ENCODE measurements at regions not wholly inside any gene's neighbourhood (a gene's known extent, or its start where the extent isn't known, plus 50 kb on each side); places are given as distances from the start of the nearest gene placed in this dataset.
"Not testable (repeated sequence)": the region's sequence is repeated elsewhere in the genome, so short reads cannot be mapped to it uniquely, and the experiment has no call there.

DNA sequence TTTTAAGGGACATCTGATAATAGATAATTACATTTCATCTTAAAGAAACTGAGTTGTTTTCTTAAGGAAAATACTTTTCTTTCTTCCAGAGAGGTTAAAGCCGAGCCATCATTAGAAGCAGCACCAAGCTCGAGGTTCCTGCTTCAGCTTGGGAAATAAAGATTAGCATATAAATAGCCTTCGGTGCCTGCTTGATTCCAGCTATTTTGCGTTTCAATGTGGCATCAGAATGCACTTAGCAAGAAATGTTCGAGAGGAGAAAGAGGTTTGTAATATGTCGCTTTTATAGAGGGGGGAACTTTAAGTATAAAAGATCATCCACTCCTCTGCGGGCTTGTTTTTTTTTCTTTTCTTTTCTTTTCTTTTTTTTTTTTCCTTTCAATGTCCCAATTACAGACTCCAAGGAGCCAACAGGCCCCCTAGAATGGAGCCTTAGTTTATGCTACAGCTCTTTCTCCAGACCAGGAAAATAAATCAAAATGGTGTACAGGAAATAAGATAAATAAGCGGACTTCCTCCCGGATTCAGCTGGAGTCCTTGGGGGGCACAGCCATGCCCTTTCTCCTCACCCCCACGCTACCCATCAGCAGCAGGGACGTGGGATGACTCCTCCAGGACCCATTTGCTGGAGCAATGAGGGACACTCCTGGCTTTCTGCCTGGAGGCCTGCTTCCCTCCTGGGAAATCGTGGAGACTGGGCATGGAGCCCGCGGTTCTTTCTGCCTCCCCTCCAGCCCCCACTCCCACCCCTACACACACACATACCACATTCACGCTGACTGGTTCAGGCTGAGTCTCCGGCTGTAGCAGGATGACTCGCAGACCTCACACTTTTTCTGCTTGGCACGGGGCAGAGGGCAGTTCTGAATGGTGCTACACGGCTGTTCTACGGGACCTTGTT is 131.6 kb downstream of the RRAGC start:
- POLR2A ChIA-PET, result no interaction called here
- TF ChIP-seq, protein P1, sequence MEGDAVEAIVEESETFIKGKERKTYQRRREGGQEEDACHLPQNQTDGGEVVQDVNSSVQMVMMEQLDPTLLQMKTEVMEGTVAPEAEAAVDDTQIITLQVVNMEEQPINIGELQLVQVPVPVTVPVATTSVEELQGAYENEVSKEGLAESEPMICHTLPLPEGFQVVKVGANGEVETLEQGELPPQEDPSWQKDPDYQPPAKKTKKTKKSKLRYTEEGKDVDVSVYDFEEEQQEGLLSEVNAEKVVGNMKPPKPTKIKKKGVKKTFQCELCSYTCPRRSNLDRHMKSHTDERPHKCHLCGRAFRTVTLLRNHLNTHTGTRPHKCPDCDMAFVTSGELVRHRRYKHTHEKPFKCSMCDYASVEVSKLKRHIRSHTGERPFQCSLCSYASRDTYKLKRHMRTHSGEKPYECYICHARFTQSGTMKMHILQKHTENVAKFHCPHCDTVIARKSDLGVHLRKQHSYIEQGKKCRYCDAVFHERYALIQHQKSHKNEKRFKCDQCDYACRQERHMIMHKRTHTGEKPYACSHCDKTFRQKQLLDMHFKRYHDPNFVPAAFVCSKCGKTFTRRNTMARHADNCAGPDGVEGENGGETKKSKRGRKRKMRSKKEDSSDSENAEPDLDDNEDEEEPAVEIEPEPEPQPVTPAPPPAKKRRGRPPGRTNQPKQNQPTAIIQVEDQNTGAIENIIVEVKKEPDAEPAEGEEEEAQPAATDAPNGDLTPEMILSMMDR (IDR thresholded peaks at IDR 0.05; ENCODE audit: insufficient read depth, low read length, missing control alignments), result no peak
- H3K4me3 ChIP-seq (ENCODE audit: low read depth, low read length), result 0 out of 2 replicates have a peak overlapping the region, but pooled peaks have one; percentile 6
- peak; percentile 77 for DNase-seq (ENCODE audit: low read depth, low spot score)
- CTCF ChIA-PET, result interaction anchor here (0.6 to 1.0 kb wide), 2 partner anchors 19 to 91 kb away, joined by 3 read pairs; no protein-coding TSS in a partner anchor

DNA sequence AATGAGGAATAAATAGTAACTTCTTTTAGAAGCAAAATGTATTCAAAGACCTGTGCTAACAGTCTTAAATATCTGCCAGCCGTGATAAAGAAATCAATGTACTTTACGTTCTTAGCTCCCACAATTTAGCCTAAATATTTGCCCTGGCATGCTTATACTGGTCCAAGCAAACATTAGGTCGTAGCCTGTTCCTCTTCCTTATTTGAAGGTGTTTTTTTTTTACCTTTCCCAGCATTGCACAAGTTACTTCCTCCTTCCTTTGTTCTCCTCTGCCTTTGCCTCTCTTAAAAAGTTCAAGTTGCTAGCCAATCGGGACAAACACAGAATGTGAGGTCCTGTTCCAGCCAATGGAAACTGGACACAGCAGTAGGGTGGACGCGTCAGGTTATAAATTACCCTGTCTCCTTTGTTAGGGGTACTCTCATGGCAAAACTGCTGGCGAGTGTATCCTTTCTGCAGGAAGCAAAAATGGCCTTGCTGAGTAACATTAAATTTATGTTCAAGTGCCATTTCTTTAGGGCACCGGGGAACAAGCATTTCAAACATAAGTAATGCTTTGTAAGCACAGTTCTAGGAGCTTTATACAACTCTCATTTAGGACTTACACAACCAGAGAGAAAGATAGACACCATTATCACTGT is 134.1 kb downstream of the RRAGC start:
- DNase-seq (ENCODE audit: low read depth, low spot score); POLR2A ChIA-PET: not testable (repeated sequence)

DNA sequence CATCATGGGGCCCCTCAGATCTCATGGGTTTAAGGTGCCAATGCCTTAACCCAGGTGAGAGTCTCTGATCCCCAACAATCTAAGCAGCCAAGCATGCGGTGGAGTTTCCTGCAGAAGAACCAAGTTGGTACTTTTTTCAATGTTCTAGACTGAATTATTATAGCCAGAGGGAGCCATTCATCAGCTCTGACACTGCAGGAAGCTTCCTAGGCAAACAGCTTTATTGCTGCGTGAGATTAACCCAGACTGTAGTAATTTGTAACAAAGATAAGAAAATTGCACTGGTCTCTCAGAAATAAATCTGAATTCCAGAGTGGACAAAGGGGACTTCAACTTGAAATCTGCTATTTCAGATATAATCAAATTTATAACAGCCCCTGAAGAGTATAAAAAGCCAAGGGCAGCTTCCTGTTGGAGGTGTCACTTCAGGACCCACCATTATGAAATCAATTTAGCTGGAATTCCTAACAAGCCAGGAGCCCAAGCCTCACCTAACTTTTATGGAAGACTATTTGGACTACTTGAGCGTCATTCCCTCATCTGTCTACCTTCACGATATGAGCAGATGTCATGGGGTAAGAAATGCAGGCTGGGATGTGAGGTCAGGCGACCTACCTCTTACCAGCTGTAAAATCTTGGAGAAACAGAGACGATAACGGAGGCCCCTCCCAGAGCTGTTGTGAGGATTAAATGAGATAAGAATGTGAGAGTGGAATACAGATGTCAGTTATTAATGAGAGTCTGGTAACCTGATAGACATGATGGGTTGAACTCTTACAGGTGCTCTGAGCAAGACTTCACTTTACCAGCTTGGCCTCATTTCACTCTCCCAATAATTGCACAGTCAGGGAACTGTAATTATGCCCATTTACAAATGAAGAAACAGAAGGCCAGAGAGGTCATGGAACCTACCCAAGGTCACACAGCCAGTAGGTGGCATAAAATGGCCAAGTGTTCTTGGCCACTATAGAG is 135.1 kb downstream of the RRAGC start:
- ChIA-PET POLR2A (no interaction called here), CTCF (interaction anchor here (0.6 kb wide), 1 partner anchor 1934 kb away, joined by 3 read pairs; no protein-coding TSS in a partner anchor)
- no peak for DNase-seq (ENCODE audit: low read depth, low spot score)
- TF ChIP-seq, protein P1 (IDR thresholded peaks at IDR 0.05; ENCODE audit: insufficient read depth, low read length, missing control alignments), result no peak
- no peak overlapping the region for H3K4me3 ChIP-seq (ENCODE audit: low read depth, low read length)

More for the DNA sequence above, 134.1 kb downstream of the RRAGC start:
- CTCF ChIA-PET; H3K4me3 ChIP-seq (ENCODE audit: low read depth, low read length): not testable (repeated sequence)

DNA sequence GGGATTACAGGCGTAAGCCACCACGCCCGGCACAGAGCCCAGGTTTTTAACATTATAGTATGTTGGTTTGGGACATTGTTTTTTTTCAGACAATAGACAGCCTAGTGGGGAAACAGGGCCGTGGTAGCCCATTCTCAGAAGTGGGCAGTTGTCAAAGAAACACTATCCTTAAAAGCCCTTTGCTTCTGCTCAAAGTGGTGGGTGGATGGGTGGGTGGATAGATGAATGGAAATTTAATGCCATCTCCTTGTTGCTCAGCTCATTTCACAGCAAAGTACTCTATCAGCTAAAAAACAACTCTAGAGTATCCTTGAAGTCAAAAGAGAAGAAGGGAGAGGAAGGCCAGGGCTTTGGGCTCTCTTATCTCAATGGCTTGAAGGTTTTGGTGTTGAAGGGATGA is 137.8 kb downstream of the RRAGC start:
- ChIA-PET POLR2A (no interaction called here), CTCF (no interaction called here)
- no peak for DNase-seq (ENCODE audit: low read depth, low spot score)
- H3K4me3 ChIP-seq (ENCODE audit: low read depth, low read length), result no peak overlapping the region
- TF ChIP-seq, protein P1 (IDR thresholded peaks at IDR 0.05; ENCODE audit: insufficient read depth, low read length, missing control alignments), result no peak

DNA sequence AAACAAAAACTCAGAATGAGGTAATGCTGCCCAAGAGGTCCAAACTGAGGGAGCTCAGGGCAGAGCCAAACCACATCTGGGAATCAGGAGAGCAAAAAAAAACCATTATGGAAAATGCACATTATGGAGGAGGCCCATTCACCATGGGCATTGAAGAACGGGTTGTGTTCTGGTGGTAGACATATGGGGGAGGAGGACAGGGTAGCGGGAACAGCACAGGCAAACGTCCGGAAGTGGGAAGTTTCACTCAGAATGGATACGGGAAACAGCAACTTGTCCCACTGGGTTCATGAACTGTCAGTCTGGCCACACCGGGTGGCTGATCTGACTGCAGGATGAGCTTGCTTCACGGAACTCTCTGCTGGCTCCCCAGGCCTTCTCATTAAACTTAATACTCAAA is 139.7 kb downstream of the RRAGC start:
- no peak for DNase-seq (ENCODE audit: low read depth, low spot score)
- POLR2A ChIA-PET, result no interaction called here
- no peak overlapping the region for H3K4me3 ChIP-seq (ENCODE audit: low read depth, low read length)
- TF ChIP-seq, protein P1 (IDR thresholded peaks at IDR 0.05; ENCODE audit: insufficient read depth, low read length, missing control alignments), result no peak
- CTCF ChIA-PET, result no interaction called here

DNA sequence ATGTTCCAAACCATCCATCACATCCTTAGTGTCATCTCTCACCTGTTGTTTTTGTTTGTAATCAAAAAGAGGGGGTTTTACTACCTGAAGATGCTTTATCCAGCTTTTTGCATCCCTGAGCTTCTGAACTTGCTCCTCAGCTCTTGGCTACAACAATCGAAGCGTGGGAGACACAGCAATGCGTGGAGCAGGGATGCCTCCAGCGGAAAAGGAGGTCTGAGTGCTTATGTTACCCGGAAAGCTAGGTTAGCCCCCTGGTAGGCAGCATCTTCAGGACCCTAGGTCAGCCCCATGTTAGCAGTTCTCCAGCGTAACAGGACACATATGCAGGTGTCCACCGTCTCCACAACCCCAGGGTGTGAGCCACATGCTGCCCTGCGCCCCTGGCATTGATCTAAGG is 141.5 kb downstream of the RRAGC start:
- POLR2A ChIA-PET, result no interaction called here
- TF ChIP-seq, protein P1 (IDR thresholded peaks at IDR 0.05; ENCODE audit: insufficient read depth, low read length, missing control alignments), result no peak
- CTCF ChIA-PET, result no interaction called here
- DNase-seq (ENCODE audit: low read depth, low spot score), result no peak
- no peak overlapping the region for H3K4me3 ChIP-seq (ENCODE audit: low read depth, low read length)
